ENCODE measurements at regions not wholly inside any gene's neighbourhood (a gene's known extent, or its start where the extent isn't known, plus 50 kb on each side); places are given as distances from the start of the nearest gene placed in this dataset.
"Not testable (repeated sequence)": the region's sequence is repeated elsewhere in the genome, so short reads cannot be mapped to it uniquely, and the experiment has no call there.

DNA sequence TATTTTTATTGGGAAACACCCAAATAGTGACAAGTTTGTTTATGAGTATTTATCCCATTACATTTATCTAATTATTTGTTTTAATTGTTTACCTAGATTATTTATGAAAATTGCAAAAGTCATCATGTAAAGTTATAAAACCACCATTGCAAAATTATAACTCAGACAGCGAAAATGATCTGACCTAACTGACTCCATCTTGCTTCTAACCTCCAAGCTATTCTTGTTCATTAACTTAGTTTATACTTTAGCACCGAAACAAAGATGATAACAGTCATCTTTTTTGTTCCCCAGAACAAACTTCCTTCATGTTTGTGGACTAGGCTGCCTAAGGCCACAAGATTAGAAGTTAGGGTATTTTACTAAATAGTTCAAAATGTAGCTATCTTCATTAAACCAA lies 190.8 kb downstream of the FASLG start:
- H3K9ac ChIP-seq (ENCODE audit: low read length), result no peak overlapping the region
- H3K79me2 ChIP-seq (ENCODE audit: insufficient read depth, low read length), result no peaks in the 10 kb centered on the region
- no peaks in the 10 kb centered on the region for H3K27me3 ChIP-seq (ENCODE audit: low read length)
- H3K36me3 ChIP-seq (ENCODE audit: low read length), result no peaks in the 10 kb centered on the region
- H3K9me3 ChIP-seq (ENCODE audit: insufficient read depth, low read length), result no peaks in the 10 kb centered on the region
- H3K27ac ChIP-seq (ENCODE audit: low read depth, low read length), result no peak overlapping the region
- no peak overlapping the region for H3K4me2 ChIP-seq (ENCODE audit: low read depth, low read length, poor library complexity, severe bottlenecking)
- H2AFZ ChIP-seq (ENCODE audit: low read depth, low read length, severe bottlenecking), result no peak overlapping the region
- no peak for TF ChIP-seq EZH2phosphoT487 (conservative IDR thresholded peaks at IDR 0.05; ENCODE audit: low read length)
- TF ChIP-seq, protein P1, sequence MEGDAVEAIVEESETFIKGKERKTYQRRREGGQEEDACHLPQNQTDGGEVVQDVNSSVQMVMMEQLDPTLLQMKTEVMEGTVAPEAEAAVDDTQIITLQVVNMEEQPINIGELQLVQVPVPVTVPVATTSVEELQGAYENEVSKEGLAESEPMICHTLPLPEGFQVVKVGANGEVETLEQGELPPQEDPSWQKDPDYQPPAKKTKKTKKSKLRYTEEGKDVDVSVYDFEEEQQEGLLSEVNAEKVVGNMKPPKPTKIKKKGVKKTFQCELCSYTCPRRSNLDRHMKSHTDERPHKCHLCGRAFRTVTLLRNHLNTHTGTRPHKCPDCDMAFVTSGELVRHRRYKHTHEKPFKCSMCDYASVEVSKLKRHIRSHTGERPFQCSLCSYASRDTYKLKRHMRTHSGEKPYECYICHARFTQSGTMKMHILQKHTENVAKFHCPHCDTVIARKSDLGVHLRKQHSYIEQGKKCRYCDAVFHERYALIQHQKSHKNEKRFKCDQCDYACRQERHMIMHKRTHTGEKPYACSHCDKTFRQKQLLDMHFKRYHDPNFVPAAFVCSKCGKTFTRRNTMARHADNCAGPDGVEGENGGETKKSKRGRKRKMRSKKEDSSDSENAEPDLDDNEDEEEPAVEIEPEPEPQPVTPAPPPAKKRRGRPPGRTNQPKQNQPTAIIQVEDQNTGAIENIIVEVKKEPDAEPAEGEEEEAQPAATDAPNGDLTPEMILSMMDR (IDR thresholded peaks at IDR 0.05; ENCODE audit: insufficient read depth, low read length, poor library complexity, severe bottlenecking), result no peak
- no peak overlapping the region for H3K4me3 ChIP-seq (ENCODE audit: insufficient read depth, low read length, poor library complexity, severe bottlenecking)
- no peaks in the 10 kb centered on the region for H4K20me1 ChIP-seq (ENCODE audit: low read depth, low read length)
- no peaks in the 10 kb centered on the region for H3F3A ChIP-seq (ENCODE audit: insufficient read depth)
- no peaks in the 10 kb centered on the region for H3K9me2 ChIP-seq (replicated peaks; ENCODE audit: insufficient read depth, low read length)

DNA sequence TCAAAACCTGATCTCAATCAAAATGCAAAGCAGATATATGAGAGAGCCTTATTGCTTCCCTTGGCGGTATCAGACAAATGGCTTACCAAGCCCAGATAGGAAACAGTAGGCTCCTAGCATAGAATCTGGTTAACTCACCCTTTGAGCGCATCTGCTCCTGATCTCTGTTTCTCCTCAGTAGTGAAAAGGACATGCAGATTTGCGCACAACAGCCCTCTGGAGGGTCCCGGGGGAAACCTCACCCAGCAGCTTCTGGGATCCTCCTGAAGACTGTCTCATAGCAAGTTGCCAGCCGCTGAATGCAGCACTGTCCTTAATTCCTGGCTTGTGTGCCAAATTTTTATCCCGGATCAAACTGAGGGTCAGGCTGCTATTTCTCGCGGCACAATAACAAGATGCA lies 192.2 kb downstream of the FASLG start:
- no peak for TF ChIP-seq EZH2phosphoT487 (conservative IDR thresholded peaks at IDR 0.05; ENCODE audit: low read length)
- TF ChIP-seq, protein P1 (IDR thresholded peaks at IDR 0.05; ENCODE audit: insufficient read depth, low read length, poor library complexity, severe bottlenecking), result no peak
- no peak overlapping the region for H3K4me2 ChIP-seq (ENCODE audit: low read depth, low read length, poor library complexity, severe bottlenecking)
- no peaks in the 10 kb centered on the region for H3K79me2 ChIP-seq (ENCODE audit: insufficient read depth, low read length)
- H3K27ac ChIP-seq (ENCODE audit: low read depth, low read length), result no peak overlapping the region
- H3K9me2 ChIP-seq (replicated peaks; ENCODE audit: insufficient read depth, low read length), result no peaks in the 10 kb centered on the region
- H2AFZ ChIP-seq (ENCODE audit: low read depth, low read length, severe bottlenecking), result no peak overlapping the region
- H3K36me3 ChIP-seq (ENCODE audit: low read length), result no peaks in the 10 kb centered on the region
- no peak overlapping the region for H3K4me3 ChIP-seq (ENCODE audit: insufficient read depth, low read length, poor library complexity, severe bottlenecking)
- H4K20me1 ChIP-seq (ENCODE audit: low read depth, low read length), result no peaks in the 10 kb centered on the region
- H3F3A ChIP-seq (ENCODE audit: insufficient read depth), result no peaks in the 10 kb centered on the region
- no peaks in the 10 kb centered on the region for H3K27me3 ChIP-seq (ENCODE audit: low read length)
- H3K9ac ChIP-seq (ENCODE audit: low read length), result no peak overlapping the region
- H3K9me3 ChIP-seq (ENCODE audit: insufficient read depth, low read length), result no peaks in the 10 kb centered on the region

DNA sequence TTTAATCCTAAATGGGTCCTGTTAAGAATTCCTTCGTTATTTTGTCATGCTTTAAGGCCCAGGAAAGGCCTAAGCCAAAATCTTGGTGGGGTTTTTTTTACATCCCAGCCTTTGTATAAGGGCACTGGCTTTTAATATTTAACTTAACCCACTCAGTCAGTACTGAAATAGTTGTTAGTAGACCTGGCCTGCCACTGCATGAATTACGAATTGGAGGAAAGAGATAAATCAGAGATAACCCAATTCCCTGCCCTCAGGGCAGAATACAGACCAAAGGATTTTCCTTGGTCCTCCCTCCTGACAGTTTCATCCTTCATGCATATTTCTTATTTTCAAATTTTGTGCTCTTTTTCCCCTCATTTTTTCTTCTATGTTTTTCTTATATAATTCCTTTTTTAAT lies 193.0 kb downstream of the FASLG start:
- no peak overlapping the region for H3K27ac ChIP-seq (ENCODE audit: low read depth, low read length)
- no peaks in the 10 kb centered on the region for H3K36me3 ChIP-seq (ENCODE audit: low read length)
- no peaks in the 10 kb centered on the region for H3K27me3 ChIP-seq (ENCODE audit: low read length)
- no peaks in the 10 kb centered on the region for H3K9me2 ChIP-seq (replicated peaks; ENCODE audit: insufficient read depth, low read length)
- H3K9ac ChIP-seq (ENCODE audit: low read length), result no peak overlapping the region
- TF ChIP-seq EZH2phosphoT487 (conservative IDR thresholded peaks at IDR 0.05; ENCODE audit: low read length), result no peak
- TF ChIP-seq, protein P1 (IDR thresholded peaks at IDR 0.05; ENCODE audit: insufficient read depth, low read length, poor library complexity, severe bottlenecking), result no peak
- no peaks in the 10 kb centered on the region for H3F3A ChIP-seq (ENCODE audit: insufficient read depth)
- H3K4me2 ChIP-seq (ENCODE audit: low read depth, low read length, poor library complexity, severe bottlenecking), result no peak overlapping the region
- H3K4me3 ChIP-seq (ENCODE audit: insufficient read depth, low read length, poor library complexity, severe bottlenecking), result no peak overlapping the region
- H3K79me2 ChIP-seq (ENCODE audit: insufficient read depth, low read length), result no peaks in the 10 kb centered on the region
- H3K9me3 ChIP-seq (ENCODE audit: insufficient read depth, low read length), result no peaks in the 10 kb centered on the region
- no peak overlapping the region for H2AFZ ChIP-seq (ENCODE audit: low read depth, low read length, severe bottlenecking)
- no peaks in the 10 kb centered on the region for H4K20me1 ChIP-seq (ENCODE audit: low read depth, low read length)

DNA sequence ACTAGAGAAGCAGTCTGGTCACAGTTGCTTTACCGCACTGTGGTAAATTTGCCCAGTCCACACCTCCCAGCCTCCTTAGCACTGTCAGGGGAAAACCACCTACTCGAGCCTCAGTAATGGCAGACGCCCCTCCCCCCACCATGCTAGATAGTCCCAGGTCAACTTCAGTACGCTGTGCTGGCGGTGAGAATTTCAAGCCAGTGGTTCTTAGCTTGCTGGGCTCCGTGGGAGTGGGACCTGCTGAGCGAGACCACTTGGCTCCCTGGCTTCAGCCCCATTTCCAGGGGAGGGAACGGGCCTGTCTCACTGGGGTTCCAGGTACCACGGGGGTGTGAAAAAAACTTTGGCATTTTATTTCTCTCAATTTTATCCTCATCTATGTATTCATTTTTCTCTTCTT lies 194.8 kb downstream of the TNFSF18 start:
- H3K9ac ChIP-seq (ENCODE audit: low read length); H2AFZ ChIP-seq (ENCODE audit: low read depth, low read length, severe bottlenecking); H3K9me3 ChIP-seq (ENCODE audit: insufficient read depth, low read length); H3K27ac ChIP-seq (ENCODE audit: low read depth, low read length); H3K4me3 ChIP-seq (ENCODE audit: insufficient read depth, low read length, poor library complexity, severe bottlenecking); H4K20me1 ChIP-seq (ENCODE audit: low read depth, low read length); H3K9me2 ChIP-seq (replicated peaks; ENCODE audit: insufficient read depth, low read length); H3K79me2 ChIP-seq (ENCODE audit: insufficient read depth, low read length); H3K4me2 ChIP-seq (ENCODE audit: low read depth, low read length, poor library complexity, severe bottlenecking); H3K27me3 ChIP-seq (ENCODE audit: low read length); H3K36me3 ChIP-seq (ENCODE audit: low read length); H3F3A ChIP-seq (ENCODE audit: insufficient read depth): not testable (repeated sequence)

Measured in SU-DHL-6 (cell line).